Left lung (tissue), 4 donors: ENCODE measurements at regions not wholly inside any gene's neighbourhood (a gene's known extent, or its start where the extent isn't known, plus 50 kb on each side); places are given as distances from the start of the nearest gene placed in this dataset.

Experiments used
- ATAC-seq: fragments of 200-7000 bp; cut with Tn5 transposase; one replicate; pipeline ENCODE4 v1.9.1; 2020; ENCODE audit warnings: moderate library complexity
- DNase-seq, 4 donors: peaks; one replicate each; pipeline ENCODE4 v3.0.0-alpha.2; 2013 to 2020
- H3K27ac ChIP-seq, 2 donors: fragments of 200-600 bp; sonication (generic) in 1 of 2; one replicate each; pipeline versions ENCODE4 v1.5.0 to v1.8.0; 2020 to 2021
- H3K27me3 ChIP-seq, 2 donors: fragments of 200-600 bp; sonication (generic) in 1 of 2; one replicate each; pipeline versions ENCODE4 v1.5.0 to v1.8.0; 2020 to 2021
- H3K36me3 ChIP-seq, 2 donors: fragments of 200-600 bp; sonication (generic) in 1 of 2; one replicate each; pipeline versions ENCODE4 v1.5.0 to v1.8.0; 2020 to 2021
- H3K4me1 ChIP-seq, 2 donors: fragments of 200-600 bp; one replicate each; pipeline ENCODE4 v1.8.0; 2021
- H3K4me3 ChIP-seq, 2 donors: fragments of 200-600 bp; sonication (generic) in 1 of 2; one replicate each; pipeline versions ENCODE4 v1.5.0 to v1.8.0; 2020 to 2021; ENCODE audit warnings: mild to moderate bottlenecking in 1 of 2
- H3K9me3 ChIP-seq, 2 donors: fragments of 200-600 bp; sonication (generic) in 1 of 2; one replicate each; pipeline versions ENCODE4 v1.5.0 to v1.8.0; 2020 to 2021
- intact Hi-C, 2 donors: fragments of 100-400 bp; cut with DNase I; formaldehyde crosslinking; loops; one replicate each; pipeline versions ENCODE4 v1.11.2 to v1.14.2; 2022
- TF ChIP-seq, protein P1 (sequence below), 2 donors: fragments of 200-600 bp; sonication (generic) in 1 of 2; IDR thresholded peaks; one replicate each; pipeline versions ENCODE4 v1.5.0 to v1.8.0; 2021; ENCODE audit warnings: antibody characterized with exemption in 2 of 2
- donor health status: DM: no; HTN: yes; CAD: no.
- donor health status: DM: no; HTN: no; CAD: no.

DNA sequence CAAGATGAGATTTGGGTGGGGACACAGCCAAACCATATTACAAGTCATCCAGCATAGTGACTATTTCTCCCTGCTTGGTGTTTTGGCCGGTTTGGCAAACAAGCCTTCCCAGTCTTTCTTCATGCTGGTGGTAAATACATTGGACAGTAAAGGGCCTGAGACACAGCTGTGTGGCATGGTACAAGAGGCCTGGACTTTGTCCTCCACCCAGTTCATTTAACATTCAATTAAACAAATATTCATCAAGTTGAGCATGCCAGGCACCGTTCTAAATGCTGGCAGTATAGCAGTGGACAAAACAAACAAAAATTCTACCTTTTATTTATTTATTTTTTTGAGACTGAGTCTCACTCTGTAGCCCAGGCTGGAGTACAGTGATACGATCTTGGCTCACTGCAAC, 62.7 kb upstream of the SLC28A3 start:
- TF ChIP-seq, protein P1, sequence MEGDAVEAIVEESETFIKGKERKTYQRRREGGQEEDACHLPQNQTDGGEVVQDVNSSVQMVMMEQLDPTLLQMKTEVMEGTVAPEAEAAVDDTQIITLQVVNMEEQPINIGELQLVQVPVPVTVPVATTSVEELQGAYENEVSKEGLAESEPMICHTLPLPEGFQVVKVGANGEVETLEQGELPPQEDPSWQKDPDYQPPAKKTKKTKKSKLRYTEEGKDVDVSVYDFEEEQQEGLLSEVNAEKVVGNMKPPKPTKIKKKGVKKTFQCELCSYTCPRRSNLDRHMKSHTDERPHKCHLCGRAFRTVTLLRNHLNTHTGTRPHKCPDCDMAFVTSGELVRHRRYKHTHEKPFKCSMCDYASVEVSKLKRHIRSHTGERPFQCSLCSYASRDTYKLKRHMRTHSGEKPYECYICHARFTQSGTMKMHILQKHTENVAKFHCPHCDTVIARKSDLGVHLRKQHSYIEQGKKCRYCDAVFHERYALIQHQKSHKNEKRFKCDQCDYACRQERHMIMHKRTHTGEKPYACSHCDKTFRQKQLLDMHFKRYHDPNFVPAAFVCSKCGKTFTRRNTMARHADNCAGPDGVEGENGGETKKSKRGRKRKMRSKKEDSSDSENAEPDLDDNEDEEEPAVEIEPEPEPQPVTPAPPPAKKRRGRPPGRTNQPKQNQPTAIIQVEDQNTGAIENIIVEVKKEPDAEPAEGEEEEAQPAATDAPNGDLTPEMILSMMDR (IDR thresholded peaks at IDR 0.05), result no peak
- no peak for ATAC-seq

DNA sequence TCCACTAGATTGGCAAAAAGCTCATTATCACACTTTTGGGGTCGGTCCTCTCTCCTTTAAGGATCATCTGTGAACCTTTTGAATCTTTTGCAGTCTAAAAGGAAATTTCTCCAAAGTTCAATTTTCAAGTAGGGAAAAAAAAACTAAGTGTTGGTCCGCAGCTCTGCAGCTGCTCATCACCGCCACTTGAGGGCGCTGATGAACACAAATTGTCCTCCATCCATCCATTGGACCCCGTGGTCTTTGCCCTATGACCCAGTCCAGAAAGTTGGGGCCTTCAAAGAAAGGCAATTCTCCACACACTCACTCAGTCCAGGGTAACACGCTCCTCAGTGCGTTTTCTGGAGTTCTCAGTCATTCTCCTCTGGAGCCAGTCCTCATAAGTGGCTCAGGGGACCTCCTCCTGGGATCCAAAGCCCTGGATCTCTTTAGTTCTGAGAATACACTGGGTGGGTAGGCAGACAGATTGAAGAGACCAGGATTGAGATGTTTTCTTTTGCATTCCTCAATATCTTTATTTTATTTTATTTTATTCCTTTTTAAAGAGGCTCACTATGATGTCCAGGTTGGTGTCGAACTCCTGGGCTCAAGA, 63.6 kb upstream of the SLC28A3 start:
- intact Hi-C loops, result no loop called here
- no peaks in the 10 kb centered on the region for H3K36me3 ChIP-seq
- TF ChIP-seq, protein P1 (IDR thresholded peaks at IDR 0.05), result peak; percentile 43 to 49
- ATAC-seq, result peak; percentile 55
- peaks cover 0 to 1% of the 10 kb centered on the region in 2 donors for H3K9me3 ChIP-seq
- no peak overlapping the region for H3K4me3 ChIP-seq
- H3K27me3 ChIP-seq, result no peaks in the 10 kb centered on the region
- H3K4me1 ChIP-seq, result no peaks in the 10 kb centered on the region
- no peak overlapping the region for H3K27ac ChIP-seq
- DNase-seq, result peak in 1 of 4 donors; percentile 8

More for the DNA sequence above, 62.7 kb upstream of the SLC28A3 start:
- Histone ChIP-seq H3K9me3 (peaks cover 0 to 1% of the 10 kb centered on the region in 2 donors), H3K27ac (no peak overlapping the region), H3K4me3 (no peak overlapping the region), H3K27me3 (no peaks in the 10 kb centered on the region), H3K4me1 (no peaks in the 10 kb centered on the region), H3K36me3 (no peaks in the 10 kb centered on the region)
- no peak for DNase-seq
- intact Hi-C loops, result no loop called here

DNA sequence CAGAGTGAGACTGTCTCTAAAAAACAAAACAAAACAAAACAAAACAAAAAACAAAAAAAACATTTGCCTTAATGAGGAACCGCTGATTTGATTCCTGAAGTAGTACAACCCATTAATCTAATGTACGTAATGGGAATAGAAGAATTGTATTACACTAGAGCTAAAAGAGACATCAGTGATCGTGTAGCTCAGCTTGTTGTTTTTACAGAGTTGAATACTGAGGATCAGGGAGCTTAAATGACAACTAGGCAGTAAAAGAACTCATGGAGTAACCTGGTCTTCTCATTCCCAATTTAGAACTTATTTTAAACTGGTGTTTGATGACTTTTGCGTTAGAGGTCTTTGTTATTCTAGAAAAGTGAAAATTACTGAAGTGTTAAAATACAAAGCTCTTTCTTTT, 65.1 kb upstream of the SLC28A3 start:
- TF ChIP-seq, protein P1 (IDR thresholded peaks at IDR 0.05), result no peak
- intact Hi-C loops, result no loop called here

DNA sequence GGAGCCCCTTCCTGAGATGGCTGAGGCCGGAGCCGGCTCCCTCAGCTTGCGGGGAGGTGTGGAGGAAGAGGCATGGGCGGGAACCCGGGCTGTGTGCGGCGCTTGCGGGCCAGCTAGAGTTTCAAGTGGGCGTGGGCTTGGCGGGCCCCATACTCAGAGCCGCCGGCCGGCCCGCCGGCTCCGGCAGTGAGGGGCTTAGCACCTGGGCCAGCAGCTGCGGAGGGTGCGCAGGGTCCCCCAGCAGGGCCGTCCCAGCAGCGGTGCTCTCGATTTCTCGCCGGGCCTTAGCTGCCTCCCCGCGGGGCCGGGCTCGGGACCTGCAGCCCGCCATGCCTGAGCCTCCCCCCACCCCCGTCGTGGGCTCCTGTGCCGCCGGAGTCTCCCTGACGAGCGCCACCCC, 67.9 kb upstream of the SLC28A3 start:
- TF ChIP-seq, protein P1 (IDR thresholded peaks at IDR 0.05), result no peak
- Histone ChIP-seq H3K36me3 (no peaks in the 10 kb centered on the region), H3K9me3 (peaks cover 0 to 1% of the 10 kb centered on the region in 2 donors), H3K27ac (no peak overlapping the region), H3K4me3 (no peak overlapping the region), H3K27me3 (no peaks in the 10 kb centered on the region), H3K4me1 (no peaks in the 10 kb centered on the region)
- peak in 1 of 4 donors; percentile 68 for DNase-seq
- intact Hi-C loops, result no loop called here
- no peak for ATAC-seq

More for the DNA sequence above, 65.1 kb upstream of the SLC28A3 start:
- Histone ChIP-seq H3K4me3 (no peak overlapping the region), H3K27ac (no peak overlapping the region), H3K9me3 (peaks cover 0 to 1% of the 10 kb centered on the region in 2 donors), H3K36me3 (no peaks in the 10 kb centered on the region), H3K4me1 (no peaks in the 10 kb centered on the region), H3K27me3 (no peaks in the 10 kb centered on the region)
- no peak for DNase-seq
- ATAC-seq, result no peak

DNA sequence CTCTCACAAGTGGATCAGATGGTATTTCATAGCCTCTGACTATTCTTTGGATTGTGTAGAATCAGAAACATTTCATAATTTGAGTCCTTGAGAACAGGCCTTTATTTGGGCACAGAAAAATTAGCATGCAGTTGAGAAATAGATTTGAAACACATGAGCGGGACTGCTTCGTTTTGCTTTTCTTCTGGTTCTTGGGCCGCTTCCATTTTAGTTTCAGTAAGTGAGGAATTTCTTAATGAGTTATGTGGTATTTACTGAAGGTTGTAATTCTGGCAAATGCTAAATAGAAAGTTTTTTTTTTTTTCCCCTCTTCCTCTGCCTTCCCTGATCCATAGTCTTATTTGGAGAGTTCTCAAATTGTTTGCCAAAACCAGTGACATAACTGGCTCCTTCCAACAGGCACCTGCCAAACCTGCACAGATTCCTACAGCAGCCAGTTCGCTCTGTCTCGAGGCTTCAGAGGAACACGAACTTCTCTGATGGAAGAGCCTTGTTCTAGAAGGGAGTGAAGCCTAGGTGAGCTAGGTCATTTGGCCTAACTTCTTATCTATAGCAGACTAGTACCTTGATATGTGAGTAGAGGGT, 71.2 kb upstream of the SLC28A3 start:
- Histone ChIP-seq H3K9me3 (peaks cover 0 to 1% of the 10 kb centered on the region in 2 donors), H3K36me3 (no peaks in the 10 kb centered on the region), H3K27me3 (no peaks in the 10 kb centered on the region), H3K4me3 (no peak overlapping the region), H3K27ac (no peak overlapping the region), H3K4me1 (no peaks in the 10 kb centered on the region)
- intact Hi-C loops, result no loop called here
- peak; percentile 71 for ATAC-seq
- no peak for DNase-seq
- TF ChIP-seq, protein P1 (IDR thresholded peaks at IDR 0.05), result no peak
